ENCODE measurements at regions not wholly inside any gene's neighbourhood (a gene's known extent, or its start where the extent isn't known, plus 50 kb on each side); places are given as distances from the start of the nearest gene placed in this dataset.

DNA sequence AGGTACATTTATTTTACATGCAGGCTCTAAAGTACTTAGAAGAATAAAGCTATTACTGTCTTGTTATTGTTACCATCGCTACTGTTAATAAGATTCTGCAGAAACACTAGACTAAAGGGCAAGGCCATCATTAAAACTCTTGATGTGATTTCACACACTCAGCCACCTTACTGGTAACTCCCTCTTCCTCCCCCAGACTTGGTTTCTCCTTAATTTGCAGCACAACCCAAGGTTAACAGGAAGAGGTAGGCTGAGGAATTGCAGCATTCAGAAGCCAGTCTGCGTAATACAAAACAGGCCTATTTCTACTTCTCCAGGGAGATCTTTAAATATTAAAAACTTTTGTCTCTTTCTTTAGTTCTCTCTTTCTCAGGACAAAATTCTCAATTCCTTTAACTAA lies 210.3 kb downstream of the BTG1 start:
- TF ChIP-seq CTCF (IDR thresholded peaks at IDR 0.05; ENCODE audit: low read depth, low read length) (no peak), EZH2phosphoT487 (IDR thresholded peaks at IDR 0.05; ENCODE audit: low read depth) (no peak)

Data from OCI-LY3 (cell line).